ENCODE measurements at regions not wholly inside any gene's neighbourhood (a gene's known extent, or its start where the extent isn't known, plus 50 kb on each side); places are given as distances from the start of the nearest gene placed in this dataset.

DNA sequence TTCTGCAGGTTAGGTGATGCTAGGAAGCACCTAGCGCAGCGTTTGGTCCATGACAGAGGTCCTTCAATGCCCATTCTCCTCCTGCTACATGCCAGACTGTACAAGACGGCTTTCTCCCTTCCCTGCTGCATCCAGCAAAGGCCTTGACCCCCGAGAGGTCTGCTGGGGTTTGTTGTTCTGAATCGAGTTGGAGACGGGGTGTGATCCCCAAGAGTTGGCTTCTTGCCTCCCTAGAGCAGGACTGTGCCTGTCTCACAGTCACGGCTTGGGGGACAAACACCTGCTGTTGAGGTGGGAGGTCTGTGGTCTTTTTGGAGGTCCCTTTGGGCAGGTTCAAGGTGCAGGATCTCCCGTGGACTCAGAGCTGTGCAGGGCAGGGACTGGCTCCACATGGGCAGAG lies 352.3 kb upstream of the B3GAT1 start:
- DNase-seq (ENCODE audit: low spot score) = no peak

DNA sequence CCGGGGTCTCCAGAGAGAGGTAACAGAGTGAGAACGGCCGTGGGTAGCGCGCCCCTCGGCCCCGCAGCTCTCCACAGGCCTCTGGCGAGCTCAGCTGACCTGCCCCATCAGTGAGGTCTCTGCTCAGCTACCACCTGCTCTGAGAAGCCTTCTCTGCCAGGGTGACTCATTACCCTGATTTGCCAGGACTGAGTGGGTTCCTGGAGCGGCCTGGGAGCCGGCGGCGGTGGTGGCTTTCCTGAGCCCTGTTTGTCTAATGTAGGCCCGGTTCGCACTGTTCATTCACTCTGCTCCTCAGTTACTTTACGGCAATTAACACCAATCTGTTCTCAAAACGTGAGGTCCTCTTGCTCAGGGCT lies 351.0 kb upstream of the B3GAT1 start:
- DNase-seq (ENCODE audit: low spot score) = no peak

DNA sequence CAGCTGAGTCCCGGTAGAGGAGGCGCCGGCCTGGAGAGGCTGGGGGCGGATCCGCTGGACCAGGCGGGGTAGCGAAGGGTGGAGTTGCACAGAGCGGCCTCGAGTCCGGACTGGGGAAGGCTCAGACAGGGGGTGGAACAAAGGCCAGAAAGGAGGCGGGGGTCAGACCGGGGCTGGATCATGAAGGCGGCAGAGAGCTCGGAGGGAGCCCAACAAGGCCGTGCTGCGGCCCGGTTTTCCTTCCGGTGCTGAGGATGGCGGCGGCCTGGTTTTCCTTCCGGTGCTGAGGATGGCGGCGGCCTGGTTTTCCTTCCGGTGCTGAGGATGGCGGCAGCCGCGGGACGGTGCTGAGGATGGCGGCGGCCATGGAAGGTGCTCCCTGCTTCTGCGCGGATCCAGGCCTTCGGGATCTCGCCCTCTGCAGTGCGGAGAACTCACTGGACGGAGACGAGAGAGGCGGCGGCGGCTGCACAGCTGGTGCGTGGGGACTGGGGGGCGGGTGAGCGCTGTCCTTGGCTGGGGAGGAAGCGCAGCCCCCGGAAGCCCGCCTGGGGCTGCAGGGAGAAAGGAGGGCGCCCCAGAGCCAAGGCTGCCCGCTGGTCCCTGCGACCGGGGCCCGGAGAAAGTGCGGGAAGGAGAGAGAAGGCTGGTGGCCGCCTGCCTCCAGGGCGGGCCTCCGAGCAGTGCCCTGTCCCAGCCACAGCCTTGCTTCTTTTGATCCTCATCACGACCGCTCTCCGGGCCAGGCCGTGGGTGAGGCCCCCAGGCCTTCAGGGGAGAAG lies 350.4 kb upstream of the B3GAT1 start:
- DNase-seq (ENCODE audit: low spot score) = no peak

DNA sequence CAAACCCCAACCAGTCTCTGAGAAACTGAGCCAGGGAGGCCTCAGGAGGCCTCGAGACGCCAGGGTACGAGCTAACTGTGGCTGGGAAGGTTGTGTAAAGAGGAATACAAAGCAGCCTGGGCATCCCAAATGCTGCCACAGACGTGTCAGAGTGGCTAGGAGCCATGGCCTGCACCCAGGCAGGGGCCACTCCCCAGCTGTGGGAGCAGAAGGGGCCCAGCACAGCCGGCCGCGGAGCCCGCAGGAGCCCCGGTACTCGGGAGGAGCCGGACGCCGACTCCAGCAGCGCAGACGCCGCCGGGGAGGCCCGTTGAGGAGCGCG lies 349.8 kb upstream of the B3GAT1 start:
- DNase-seq (ENCODE audit: low spot score) = no peak

DNA sequence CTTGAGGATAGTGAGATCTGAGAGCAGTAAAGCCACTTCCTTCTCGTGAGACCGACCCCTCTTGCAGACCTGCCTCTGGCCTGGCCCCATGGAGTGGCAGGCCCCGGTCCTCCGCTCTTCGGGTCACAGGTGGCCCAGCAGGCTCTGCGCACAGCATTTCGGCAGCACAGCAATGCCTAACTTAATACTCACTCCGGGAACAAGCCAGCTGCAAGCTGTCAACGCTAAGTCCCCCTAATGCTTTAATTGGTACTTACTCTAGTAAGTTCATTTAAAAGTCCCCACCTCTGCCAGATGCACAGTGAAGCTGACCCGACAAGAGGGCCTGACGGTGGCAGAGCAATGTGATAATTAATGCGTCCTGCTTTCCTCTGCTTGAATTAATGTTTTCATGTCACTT lies 349.3 kb upstream of the B3GAT1 start:
- DNase-seq (ENCODE audit: low spot score) = no peak

DNA sequence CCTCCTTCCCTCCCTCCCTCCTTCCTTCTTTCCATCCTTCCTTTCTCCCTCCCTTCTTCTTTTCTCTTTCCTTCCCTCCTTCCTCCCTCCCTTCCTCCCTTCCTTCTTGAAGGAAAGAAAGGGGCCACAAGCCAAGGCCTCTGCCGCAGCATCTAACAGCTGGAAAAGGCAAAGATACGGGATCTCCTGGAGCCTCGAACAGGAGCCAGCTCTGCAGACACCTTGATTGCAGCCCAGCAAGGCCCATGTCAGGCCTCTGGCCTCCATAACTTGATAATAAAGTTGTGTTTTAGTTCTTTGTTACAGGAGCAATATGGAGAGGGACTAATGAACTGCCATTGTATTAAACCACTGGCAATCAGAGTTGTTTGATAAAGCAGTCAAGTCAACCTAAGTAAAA lies 348.9 kb upstream of the B3GAT1 start:
- DNase-seq (ENCODE audit: low spot score) = no peak

DNA sequence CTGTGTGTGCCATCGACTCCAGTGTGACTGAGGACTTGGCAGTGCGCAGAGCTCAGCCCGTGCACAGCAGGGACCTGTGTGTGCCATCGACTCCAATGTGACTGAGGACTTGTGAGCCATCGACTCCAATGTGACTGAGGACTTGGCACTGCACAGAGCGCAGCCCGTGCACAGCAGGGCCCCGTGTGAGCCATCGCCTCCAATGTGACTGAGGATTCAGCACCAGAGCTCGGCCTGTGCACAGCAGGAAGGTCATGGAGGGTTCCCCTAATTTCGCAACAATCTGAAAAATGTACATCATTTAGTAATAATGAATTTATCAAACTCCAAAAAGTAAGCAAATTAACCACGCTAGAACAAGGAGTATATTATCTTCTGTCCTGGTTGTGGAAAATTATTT lies 348.3 kb upstream of the B3GAT1 start:
- DNase-seq (ENCODE audit: low spot score) = no peak

DNA sequence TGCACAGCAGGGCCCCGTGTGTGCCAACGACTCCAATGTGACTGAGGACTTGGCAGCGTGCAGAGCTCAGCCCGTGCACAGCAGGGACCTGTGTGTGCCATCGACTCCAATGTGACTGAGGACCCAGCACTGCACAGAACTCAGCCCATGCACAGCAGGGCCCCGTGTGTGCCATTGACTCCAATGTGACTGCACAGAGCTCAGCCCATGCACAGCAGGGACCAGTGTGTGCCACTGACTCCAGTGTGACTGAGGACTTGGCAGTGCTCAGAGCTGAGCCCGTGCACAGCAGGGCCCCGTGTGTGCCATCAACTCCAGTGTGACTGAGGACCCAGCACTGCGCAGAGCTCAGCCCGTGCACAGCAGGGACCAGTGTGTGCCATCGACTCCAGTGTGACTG lies 347.8 kb upstream of the B3GAT1 start:
- DNase-seq (ENCODE audit: low spot score) = no peak

DNA sequence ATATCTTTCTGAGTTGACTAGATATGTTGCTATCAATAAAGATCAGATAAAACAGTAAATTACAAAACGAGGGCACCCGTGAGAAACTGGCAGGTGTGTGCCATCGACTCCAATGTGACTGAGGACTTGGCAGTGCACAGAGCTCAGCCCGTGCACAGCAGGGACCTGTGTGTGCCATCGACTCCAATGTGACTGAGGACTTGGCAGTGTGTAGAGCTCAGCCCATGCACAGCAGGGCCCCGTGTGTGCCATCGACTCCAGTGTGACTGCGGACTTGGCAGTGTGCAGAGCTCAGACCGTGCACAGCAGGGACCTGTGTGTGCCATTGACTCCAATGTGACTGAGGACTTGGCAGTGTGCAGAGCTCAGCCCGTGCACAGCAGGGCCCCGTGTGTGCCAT lies 347.2 kb upstream of the B3GAT1 start:
- no peak for DNase-seq (ENCODE audit: low spot score)

DNA sequence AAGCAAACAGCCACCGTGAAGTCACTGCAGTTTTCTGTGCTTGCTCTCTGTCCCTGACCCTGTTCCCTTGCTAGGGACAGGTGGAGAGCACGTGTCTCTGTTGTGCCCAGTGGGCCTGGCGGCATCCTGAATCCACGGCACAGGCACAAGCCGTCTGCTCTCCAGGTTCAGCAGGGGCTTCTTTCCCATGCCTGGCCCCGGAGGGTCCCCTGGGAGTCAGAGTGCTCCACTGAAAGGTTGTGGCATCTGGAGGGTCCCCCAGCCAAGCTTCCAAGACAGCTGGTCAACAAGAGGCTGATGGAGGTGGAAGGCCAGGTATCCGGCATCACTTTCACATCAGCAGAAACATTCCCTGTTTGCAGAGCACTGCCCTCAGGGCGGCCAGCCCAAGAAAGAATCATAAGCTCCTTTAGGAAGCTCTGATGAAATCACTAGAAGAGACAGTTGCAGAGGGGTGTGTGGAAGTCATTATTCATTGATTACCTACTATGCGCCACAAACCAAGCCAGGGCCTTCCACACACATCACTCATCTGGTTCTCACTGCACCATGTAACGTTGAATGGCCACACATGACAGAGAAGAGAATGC lies 346.4 kb upstream of the B3GAT1 start:
- DNase-seq (ENCODE audit: low spot score) = no peak

DNA sequence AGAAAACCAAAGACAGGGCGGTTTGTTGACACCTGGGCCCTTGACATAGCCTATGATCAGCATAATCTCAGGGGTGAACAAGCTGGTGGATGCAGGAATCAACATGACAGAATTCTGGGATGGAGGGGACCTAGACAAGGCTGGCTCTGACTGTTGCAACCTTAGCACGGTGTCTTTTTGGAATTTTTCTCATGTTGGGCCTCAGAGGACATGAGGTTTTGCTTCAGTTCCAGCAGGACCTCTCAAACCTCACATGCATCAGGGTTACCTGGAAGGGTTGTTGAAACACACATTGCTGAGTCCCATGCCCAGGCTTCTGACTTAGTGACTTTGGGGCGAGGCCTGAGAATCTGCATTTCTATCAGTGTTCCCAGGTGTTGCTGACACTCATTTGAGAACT lies 345.6 kb upstream of the B3GAT1 start:
- DNase-seq (ENCODE audit: low spot score) = no peak

DNA sequence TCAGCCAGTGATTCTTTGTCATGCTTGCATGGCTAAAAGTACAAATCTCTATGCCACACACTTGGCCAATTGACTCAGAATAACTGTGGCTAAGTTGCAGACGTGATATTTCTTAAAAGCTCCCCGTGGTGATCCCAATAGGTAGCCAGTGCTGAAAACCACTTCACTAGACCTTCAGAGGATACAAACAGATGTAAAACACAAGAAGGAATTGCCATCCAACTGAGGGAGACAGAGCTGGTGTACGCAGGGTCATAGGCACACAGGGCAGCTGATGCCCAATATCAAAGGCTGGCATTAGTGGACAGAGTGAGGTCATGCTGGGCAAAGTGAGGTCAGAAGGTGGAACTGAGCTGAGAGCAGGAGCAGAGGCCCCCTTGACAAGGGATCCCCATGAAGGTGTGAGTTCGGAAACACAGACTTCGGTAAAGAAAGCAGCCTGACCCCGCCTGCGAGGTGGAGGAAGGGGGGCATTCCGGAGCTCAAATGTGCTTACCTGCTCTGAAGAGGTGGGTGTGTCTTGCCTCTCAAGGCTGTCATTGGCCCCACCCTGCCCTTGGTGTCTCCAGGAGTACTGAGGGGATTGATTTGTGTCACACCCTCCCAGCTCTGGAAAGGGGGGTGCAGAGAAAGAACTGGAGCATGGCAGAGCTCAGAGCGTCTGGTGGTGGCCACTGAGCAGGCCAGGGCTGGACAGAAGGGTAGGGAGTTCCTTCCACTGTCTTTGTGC lies 344.9 kb upstream of the B3GAT1 start:
- DNase-seq (ENCODE audit: low spot score) = no peak

DNA sequence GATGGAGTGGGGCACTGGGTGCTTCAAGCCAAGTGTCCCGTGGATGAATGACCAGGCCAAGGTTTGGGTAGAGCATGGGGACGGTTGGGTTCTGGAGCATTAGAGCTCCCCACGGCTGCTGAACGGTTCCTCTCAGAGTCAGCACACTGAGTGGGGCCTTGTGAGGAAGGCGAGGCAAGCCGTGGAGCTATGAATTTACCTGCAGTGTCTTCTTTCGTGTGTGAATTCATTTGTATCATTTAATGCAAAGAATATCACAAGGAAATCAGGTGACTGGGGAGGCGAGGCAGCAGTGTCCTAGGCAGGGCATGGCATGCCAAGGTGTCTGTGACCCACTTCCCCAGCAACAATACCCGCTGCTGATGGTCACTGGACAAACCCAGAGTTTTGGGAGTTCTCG lies 343.5 kb upstream of the B3GAT1 start:
- DNase-seq (ENCODE audit: low spot score) = no peak

DNA sequence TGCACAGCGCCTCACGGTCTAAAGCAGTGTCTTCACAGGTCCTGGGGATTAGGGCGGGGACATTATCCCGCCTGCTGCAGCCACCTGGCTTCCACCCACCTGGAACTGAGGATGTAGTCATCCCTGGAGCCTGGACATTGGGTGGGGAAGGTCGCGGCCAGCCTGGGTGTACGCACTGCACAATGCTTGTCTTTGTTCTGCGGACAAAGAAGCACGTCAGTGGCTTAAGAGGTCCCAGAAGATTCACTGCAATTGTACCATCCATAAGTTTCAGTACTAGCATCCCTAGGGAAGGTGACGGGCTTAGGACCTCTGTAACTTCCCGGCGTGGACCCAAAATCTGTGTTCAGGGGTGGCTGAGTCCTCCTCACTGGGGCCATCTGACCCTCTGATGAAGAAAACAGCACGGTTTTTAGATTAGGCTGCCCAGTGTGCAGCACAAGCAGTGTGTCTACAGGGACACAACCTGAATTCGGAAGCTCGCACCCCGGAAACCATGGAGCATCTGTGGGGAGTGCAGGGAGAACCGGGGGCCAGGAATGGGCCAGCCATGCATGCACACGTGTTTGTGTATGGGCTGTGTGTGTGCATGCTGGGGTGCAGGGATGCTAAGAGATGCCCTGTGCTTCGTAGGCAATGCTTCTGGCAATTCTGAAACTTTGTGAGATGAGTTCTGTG lies 342.6 kb upstream of the B3GAT1 start:
- no peak for DNase-seq (ENCODE audit: low spot score)

DNA sequence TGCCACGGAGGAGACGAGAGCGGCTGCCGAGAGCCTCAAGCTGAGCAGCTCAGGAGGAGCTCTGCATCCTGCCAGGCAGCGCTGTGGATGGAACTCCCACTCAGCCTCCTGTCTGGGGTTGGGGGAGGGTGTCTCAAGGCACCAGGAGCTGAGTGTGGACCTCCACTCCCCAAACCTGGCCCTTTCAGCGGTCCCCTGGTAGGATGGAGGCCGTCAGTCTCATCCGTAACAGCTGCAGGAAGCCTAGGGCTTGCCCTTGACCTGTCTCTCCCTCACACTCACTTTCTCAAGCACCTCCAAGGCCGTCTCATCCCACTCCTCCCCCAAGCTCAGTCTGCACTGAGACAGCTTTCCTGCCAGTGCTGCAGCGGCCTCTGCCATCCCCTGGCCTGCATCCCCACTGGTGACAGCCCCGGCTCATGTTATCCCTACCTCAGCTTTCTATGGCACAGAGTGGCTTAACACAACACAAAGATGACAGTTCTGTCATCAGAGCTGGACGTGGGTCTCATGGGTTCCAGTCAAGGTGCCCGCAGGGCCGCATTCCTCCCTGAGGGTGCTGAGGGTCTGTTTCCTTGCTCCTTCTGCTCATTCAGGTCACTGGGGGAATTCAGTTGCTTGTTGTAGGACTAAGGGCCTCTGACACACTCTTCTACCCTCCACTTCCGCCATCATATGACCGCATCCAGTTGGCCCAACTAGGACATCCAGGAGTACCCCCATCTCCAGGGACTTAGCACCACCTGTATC lies 341.9 kb upstream of the B3GAT1 start:
- DNase-seq (ENCODE audit: low spot score) = no peak

DNA sequence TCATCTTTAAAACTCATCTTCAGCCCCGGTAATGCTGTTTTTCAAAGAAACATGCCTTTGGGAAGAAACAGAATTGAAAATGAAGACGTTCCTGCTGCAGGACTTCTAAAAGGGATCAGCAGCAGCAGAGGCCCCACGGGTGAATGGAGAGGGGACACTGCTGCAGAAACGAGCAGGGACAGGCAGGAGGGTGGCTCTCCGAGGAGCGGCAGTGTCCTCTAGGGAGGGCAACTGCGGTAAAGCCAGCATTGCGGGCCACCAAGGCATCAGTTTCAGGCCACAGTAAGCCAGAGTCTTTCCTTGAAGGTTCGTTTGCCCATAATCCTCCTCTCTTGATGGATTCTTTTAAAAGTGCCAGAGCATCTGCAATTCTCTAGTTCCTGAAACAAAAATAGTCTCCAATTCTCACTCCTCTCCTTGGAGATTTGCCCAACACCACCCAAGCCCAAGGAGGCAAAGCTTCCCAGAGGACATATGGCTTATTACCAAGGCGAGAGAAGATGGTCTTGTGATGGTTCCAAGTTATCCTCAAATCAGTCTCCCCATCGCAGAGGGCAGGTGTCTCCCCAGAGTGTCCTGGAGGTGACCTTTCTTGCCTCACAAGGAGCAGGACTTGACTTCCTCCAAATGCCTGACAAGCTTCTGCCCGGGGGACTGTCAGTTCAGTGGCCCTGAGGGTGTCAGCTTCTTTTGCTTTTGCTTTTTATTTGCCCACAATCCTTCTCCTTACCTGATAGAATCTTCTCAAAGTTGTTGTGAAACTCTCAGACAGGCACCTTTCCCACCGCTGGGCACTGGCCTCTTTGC lies 341.1 kb upstream of the B3GAT1 start:
- no peak for DNase-seq (ENCODE audit: low spot score)

DNA sequence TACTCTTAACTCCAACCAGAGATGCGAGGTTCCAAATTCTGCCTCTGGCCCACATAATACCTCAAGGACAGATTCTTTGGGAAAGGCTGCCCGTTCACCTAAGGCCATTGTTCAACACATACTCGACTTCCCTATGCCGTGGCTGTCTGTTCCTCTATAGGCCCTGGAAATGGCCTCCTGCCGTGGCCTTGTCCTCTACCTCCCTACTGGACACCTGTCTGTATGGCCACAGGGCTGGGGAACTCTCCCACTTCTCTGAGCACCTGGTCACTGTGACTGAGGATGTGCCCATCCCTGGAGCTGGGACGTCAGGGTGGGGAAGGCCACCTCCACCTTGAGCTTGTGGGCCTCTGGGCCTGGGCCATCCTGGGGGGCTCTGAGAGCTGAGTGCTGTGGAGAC lies 340.5 kb upstream of the B3GAT1 start:
- DNase-seq (ENCODE audit: low spot score) = no peak

DNA sequence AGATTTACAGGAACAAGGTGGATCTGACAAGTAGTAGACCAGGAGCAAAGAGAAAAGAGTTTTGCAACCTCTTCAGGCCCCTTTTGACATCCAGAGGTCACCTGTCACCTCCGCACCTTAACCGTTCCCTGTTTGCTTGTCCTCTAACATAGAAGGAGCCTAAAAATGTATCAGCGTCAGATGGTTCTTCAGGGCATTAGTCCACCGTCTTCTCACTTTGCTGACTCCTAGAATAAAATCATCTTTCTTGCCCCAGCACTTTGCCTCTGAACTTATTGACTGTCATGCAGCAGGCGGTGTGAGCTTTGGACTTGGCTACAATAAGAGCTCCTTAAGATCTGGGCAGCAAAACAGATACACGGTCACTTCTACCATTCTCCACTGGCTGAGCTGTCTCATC lies 339.7 kb upstream of the B3GAT1 start:
- no peak for DNase-seq (ENCODE audit: low spot score)

DNA sequence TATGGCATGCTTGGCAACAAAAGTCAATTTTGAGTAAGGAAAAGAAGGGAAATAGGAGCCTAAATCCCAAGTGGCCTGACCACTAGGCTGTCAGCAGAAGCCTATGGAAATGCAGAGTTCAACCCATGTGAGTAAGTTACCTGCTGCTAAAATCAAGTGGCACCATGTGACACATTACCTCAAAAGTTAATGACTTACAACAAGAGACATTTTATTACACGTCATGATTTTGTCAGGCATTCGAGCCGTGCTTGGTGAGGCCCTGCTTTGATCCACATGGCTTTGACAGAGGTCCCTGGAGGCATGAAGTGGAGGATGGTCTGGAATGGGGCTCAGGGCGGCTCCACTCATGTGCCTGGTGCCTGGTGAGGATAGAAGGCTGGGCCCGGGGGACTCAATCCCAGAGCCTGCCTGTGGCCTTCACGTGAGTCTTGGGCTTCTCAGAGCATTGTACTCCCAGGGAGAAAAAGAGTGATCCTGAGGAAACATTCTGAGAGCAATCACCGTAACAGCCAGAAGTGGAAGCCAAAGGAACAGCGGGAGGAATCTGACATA lies 339.1 kb upstream of the B3GAT1 start:
- DNase-seq (ENCODE audit: low spot score) = no peak

DNA sequence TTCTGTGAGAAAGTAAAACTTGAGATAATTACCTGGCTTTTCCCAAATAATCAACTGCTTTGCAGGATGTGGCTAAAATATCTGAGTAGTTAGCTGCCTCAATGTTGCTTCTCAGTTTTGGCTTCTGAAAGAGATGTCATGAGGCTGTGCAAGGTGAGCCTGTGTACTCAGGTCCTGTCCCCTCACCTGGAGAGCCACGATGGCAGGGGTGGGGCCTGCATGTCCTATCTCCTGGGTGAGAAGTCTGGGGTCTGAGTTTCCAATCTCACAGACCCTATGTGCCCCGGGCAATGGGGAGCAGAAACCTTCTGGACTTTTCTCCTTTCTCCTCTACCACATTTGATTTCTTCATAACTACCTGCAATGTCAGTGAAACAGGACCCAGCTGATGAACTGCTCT lies 338.6 kb upstream of the B3GAT1 start:
- no peak for DNase-seq (ENCODE audit: low spot score)

Data from putamen (tissue), 1 donor.